Endothelial cell of umbilical vein (primary cell): ENCODE measurements at regions not wholly inside any gene's neighbourhood (a gene's known extent, or its start where the extent isn't known, plus 50 kb on each side); places are given as distances from the start of the nearest gene placed in this dataset.

Experiments
- BruUV-seq: library from RNA; stranded (reverse); fragments of 400-500 nt; replicated peaks from 2 replicates; lab custom pipeline; 2021; lab: Mats Ljungman, UMichigan
- CTCF ChIA-PET: fragments of 300-600, 350-600 bp; sonication (Branson Sonifier 250); formaldehyde crosslinking; loops from one replicate; lab custom pipeline; 2021; ENCODE audit warnings: antibody characterized with exemption, inconsistent platforms; lab: Charles Lee
- POLR2A ChIA-PET: fragments of 300-600, 350-600 bp; sonication (Branson Sonifier 250); formaldehyde crosslinking; loops from one replicate; lab custom pipeline; 2021; ENCODE audit warnings: antibody characterized with exemption, inconsistent platforms; lab: Charles Lee
- DNase-seq: peaks from one replicate; pipeline ENCODE4 v3.0.0-alpha.2; 2011; ENCODE audit warnings: low read depth, low spot score
- FAIRE-seq: peaks from 2 replicates; lab custom pipeline; 2011; peaks lifted over from hg19 to GRCh38; lab: Jason Lieb, UNC
- H2AFZ ChIP-seq: 2 replicates; pipeline ENCODE4 v1.6.0; 2012; ENCODE audit warnings: low read depth, low read length, control low read depth, inconsistent platforms
- H3K27ac ChIP-seq: 2 replicates; pipeline ENCODE4 v1.5.1; 2011; ENCODE audit warnings: low read depth, mild to moderate bottlenecking, control low read depth, low read length, moderate library complexity; ENCODE audit not compliant: insufficient read depth
- H3K27me3 ChIP-seq, 2 experiments: 2 replicates each; pipeline versions ENCODE4 v1.6.0 to v1.6.1; 2011; ENCODE audit warnings: low read length in 2 of 2, mixed read lengths in 1 of 2; ENCODE audit not compliant: control insufficient read depth in 2 of 2, insufficient read depth in 2 of 2
- H3K36me3 ChIP-seq, 2 experiments: 2 replicates in 1 of 2; 3 replicates in 1 of 2; pipeline ENCODE4 v1.5.1; 2011; ENCODE audit warnings: low read length in 2 of 2, mild to moderate bottlenecking in 1 of 2, moderate library complexity in 1 of 2; ENCODE audit not compliant: control insufficient read depth in 2 of 2, insufficient read depth in 2 of 2; ENCODE audit errors: extremely low read depth in 1 of 2
- H3K4me1 ChIP-seq: 3 replicates; pipeline ENCODE4 v1.5.1; 2011; ENCODE audit warnings: mild to moderate bottlenecking, low read length; ENCODE audit not compliant: control insufficient read depth, insufficient read depth; ENCODE audit errors: extremely low read depth
- H3K4me2 ChIP-seq: 2 replicates; pipeline ENCODE4 v1.6.1; 2011; ENCODE audit warnings: low read length, control low read depth, mixed read lengths; ENCODE audit not compliant: insufficient read depth
- H3K4me3 ChIP-seq, 3 experiments: fragments of 200-600 bp in 1 of 3; sonication (generic), shearing (Covaris generic) in 1 of 3; replicated peaks in 1 of 3; 2 replicates each; pipeline ENCODE4 v1.5.1; 2011 to 2016; ENCODE audit warnings: control low read depth in 3 of 3, low read length in 3 of 3, mild to moderate bottlenecking in 2 of 3, inconsistent platforms in 1 of 3, low read depth in 1 of 3, moderate library complexity in 1 of 3; ENCODE audit not compliant: insufficient read depth in 1 of 3
- H3K79me2 ChIP-seq: 2 replicates; pipeline ENCODE4 v1.6.0; 2012; ENCODE audit warnings: low read length, inconsistent platforms; ENCODE audit not compliant: control insufficient read depth, insufficient read depth
- H3K9ac ChIP-seq: replicated peaks from 2 replicates; pipeline ENCODE3; 2011; ENCODE audit warnings: low read length, control low read depth; ENCODE audit not compliant: insufficient read depth; ENCODE audit errors: extremely low read depth
- H3K9me1 ChIP-seq: replicated peaks from 3 replicates; pipeline ENCODE4 v1.6.0; 2011; ENCODE audit warnings: mild to moderate bottlenecking, low read length; ENCODE audit not compliant: control insufficient read depth, insufficient read depth; ENCODE audit errors: extremely low read depth
- H3K9me3 ChIP-seq: replicated peaks from 2 replicates; pipeline ENCODE4 v1.5.1; 2012; ENCODE audit warnings: low read length, inconsistent platforms; ENCODE audit not compliant: control insufficient read depth, insufficient read depth
- H4K20me1 ChIP-seq: replicated peaks from 2 replicates; pipeline ENCODE3; 2011; ENCODE audit warnings: mild to moderate bottlenecking, low read length; ENCODE audit not compliant: control insufficient read depth, insufficient read depth; ENCODE audit errors: extremely low read depth
- EZH2 ChIP-seq: IDR thresholded peaks from 2 replicates; pipeline ENCODE4 v1.6.1; 2012; ENCODE audit warnings: borderline replicate concordance, low read depth, mild to moderate bottlenecking, moderate library complexity, low read length, inconsistent platforms; ENCODE audit not compliant: severe bottlenecking
- FOS ChIP-seq: IDR thresholded peaks from 2 replicates; pipeline ENCODE4 v1.6.1; 2011; ENCODE audit warnings: mild to moderate bottlenecking, low read length, moderate library complexity, borderline replicate concordance; ENCODE audit not compliant: insufficient read depth
- GATA2 ChIP-seq: IDR thresholded peaks from 2 replicates; pipeline ENCODE4 v1.7.0; 2011; ENCODE audit warnings: low read depth, mild to moderate bottlenecking, moderate library complexity, mixed read lengths, low read length; ENCODE audit not compliant: insufficient read length, insufficient read depth
- JUN ChIP-seq: IDR thresholded peaks from 2 replicates; pipeline ENCODE4 v1.6.1; 2011; ENCODE audit warnings: borderline replicate concordance, low read depth; ENCODE audit not compliant: insufficient read length, insufficient read depth
- MYC ChIP-seq: IDR thresholded peaks from one replicate; pipeline ENCODE4 v1.6.1; 2011; ENCODE audit warnings: mild to moderate bottlenecking, low read depth, low read length
- POLR2A ChIP-seq: IDR thresholded peaks from 2 replicates; pipeline ENCODE4 v1.6.1; 2012; ENCODE audit warnings: low read depth, mild to moderate bottlenecking, control low read depth, low read length
- POLR2AphosphoS5 ChIP-seq: IDR thresholded peaks from 2 replicates; pipeline ENCODE4 v1.6.1; 2012; ENCODE audit warnings: low read depth, mild to moderate bottlenecking, control low read depth, low read length, moderate library complexity; ENCODE audit not compliant: insufficient read depth
- dilution Hi-C: fragments of 300-500 bp; cut with MboI; formaldehyde crosslinking; loops from one replicate; pipeline ENCODE4 v1.15.0; 2019; ENCODE audit warnings: low sequenced_read_pairs; ENCODE audit not compliant: extremely low pct_ligation_motif_present
- intact Hi-C: fragments of 100-400 bp; cut with micrococcal nuclease; formaldehyde crosslinking; loops from one replicate; pipeline ENCODE4 v1.10.0; 2022
- TF ChIP-seq, protein P1 (sequence below): IDR thresholded peaks from 2 replicates; pipeline ENCODE4 v1.6.1; 2011; ENCODE audit not compliant: insufficient read depth, insufficient read length
- TF ChIP-seq, protein P2 (sequence below), 2 donors: IDR thresholded peaks; 1 replicate in 1 of 2; 2 replicates in 1 of 2; pipeline ENCODE4 v1.5.1; 2011; ENCODE audit warnings: low read length in 2 of 2, mild to moderate bottlenecking in 2 of 2, moderate library complexity in 2 of 2, control low read depth in 1 of 2, inconsistent platforms in 1 of 2, low read depth in 1 of 2; ENCODE audit not compliant: insufficient read depth in 1 of 2; ENCODE audit errors: extremely low read depth in 1 of 2

DNA sequence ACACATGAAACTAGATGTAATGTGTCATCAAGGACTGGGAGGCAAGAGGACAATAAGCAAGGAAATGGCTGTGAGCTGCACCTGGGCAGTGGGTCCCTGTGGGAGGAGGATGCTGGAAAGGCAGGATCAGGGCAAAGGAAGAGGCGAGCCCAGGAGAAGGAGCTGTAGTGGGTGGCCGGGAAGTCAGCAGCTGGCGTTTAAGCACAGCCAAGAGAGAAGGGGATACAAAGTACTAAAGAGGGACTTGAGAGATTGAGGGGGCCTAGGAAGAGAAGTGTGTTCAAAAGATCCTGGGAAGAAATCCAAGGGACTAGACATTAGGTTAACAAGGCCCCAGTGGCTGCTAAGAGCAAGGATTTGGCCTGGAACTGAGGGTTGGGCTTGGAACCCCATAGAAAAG, 188.5 kb upstream of the SLC24A5 start:
- no peaks in the 10 kb centered on the region for H3K79me2 ChIP-seq
- H3K9me1 ChIP-seq, result no peaks in the 10 kb centered on the region
- H3K27me3 ChIP-seq, result no peaks in the 10 kb centered on the region
- H2AFZ ChIP-seq, result no peak overlapping the region
- no peak overlapping the region for H3K27ac ChIP-seq
- H4K20me1 ChIP-seq, result no peaks in the 10 kb centered on the region
- TF ChIP-seq POLR2AphosphoS5 (no peak), FOS (no peak), GATA2 (no peak), JUN (no peak), POLR2A (no peak), MYC (no peak), EZH2 (no peak)
- TF ChIP-seq, protein P1, sequence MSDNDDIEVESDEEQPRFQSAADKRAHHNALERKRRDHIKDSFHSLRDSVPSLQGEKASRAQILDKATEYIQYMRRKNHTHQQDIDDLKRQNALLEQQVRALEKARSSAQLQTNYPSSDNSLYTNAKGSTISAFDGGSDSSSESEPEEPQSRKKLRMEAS, result no peak
- TF ChIP-seq, protein P2, sequence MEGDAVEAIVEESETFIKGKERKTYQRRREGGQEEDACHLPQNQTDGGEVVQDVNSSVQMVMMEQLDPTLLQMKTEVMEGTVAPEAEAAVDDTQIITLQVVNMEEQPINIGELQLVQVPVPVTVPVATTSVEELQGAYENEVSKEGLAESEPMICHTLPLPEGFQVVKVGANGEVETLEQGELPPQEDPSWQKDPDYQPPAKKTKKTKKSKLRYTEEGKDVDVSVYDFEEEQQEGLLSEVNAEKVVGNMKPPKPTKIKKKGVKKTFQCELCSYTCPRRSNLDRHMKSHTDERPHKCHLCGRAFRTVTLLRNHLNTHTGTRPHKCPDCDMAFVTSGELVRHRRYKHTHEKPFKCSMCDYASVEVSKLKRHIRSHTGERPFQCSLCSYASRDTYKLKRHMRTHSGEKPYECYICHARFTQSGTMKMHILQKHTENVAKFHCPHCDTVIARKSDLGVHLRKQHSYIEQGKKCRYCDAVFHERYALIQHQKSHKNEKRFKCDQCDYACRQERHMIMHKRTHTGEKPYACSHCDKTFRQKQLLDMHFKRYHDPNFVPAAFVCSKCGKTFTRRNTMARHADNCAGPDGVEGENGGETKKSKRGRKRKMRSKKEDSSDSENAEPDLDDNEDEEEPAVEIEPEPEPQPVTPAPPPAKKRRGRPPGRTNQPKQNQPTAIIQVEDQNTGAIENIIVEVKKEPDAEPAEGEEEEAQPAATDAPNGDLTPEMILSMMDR (IDR thresholded peaks at IDR 0.05; ENCODE audit: extremely low read depth in 1 of 2, insufficient read depth in 1 of 2, low read depth in 1 of 2, low read length in 2 of 2), result no peak
- no peaks in the 10 kb centered on the region for H3K4me1 ChIP-seq
- FAIRE-seq, result no peak
- DNase-seq, result no peak
- H3K4me3 ChIP-seq, result no peak overlapping the region
- H3K9ac ChIP-seq, result no peak overlapping the region
- CTCF ChIA-PET, result no interaction called here
- no peaks in the 10 kb centered on the region for H3K36me3 ChIP-seq
- dilution Hi-C loops (no loop called here), intact Hi-C loops (no loop called here)
- BruUV-seq, result no TSS peak
- H3K9me3 ChIP-seq, result no peaks in the 10 kb centered on the region
- POLR2A ChIA-PET, result no interaction called here
- no peak overlapping the region for H3K4me2 ChIP-seq
